Tibial artery (tissue), 4 donors: ENCODE measurements at regions not wholly inside any gene's neighbourhood (a gene's known extent, or its start where the extent isn't known, plus 50 kb on each side); places are given as distances from the start of the nearest gene placed in this dataset.
"Not testable (repeated sequence)": the region's sequence is repeated elsewhere in the genome, so short reads cannot be mapped to it uniquely, and the experiment has no call there.

ENCODE experiments used
- DNase-seq, 2 donors: peaks; one replicate each; pipeline ENCODE4 v3.0.0-alpha.2; 2019
- H3K27ac ChIP-seq, 2 donors: fragments of 200-600 bp; sonication (generic) in 1 of 2; 1 replicate in 1 of 2; 2 replicates in 1 of 2; pipeline ENCODE4 v1.5.1; 2018 to 2019; ENCODE audit warnings: mild to moderate bottlenecking in 1 of 2
- H3K27me3 ChIP-seq, 2 donors: fragments of 200-600 bp; sonication (generic) in 1 of 2; one replicate each; pipeline versions ENCODE4 v1.5.1 to v1.6.0; 2016 to 2019
- H3K36me3 ChIP-seq, 3 donors: fragments of 200-600 bp; sonication (generic) in 2 of 3; one replicate each; pipeline ENCODE4 v1.5.1; 2016 to 2019; ENCODE audit warnings: mild to moderate bottlenecking in 2 of 3
- H3K4me1 ChIP-seq, 4 donors: fragments of 200-600 bp; sonication (generic) in 2 of 4; 1 replicate in 3 of 4; 2 replicates in 1 of 4; pipeline ENCODE4 v1.5.1; 2016 to 2019
- H3K4me3 ChIP-seq, 2 donors: fragments of 200-600 bp; sonication (generic) in 1 of 2; 1 replicate in 1 of 2; 2 replicates in 1 of 2; pipeline ENCODE4 v1.5.1; 2018 to 2019; ENCODE audit warnings: mild to moderate bottlenecking in 2 of 2
- H3K9me3 ChIP-seq, 3 donors: fragments of 200-600 bp; sonication (generic) in 1 of 3; one replicate each; pipeline ENCODE4 v1.5.1; 2016 to 2019
- CTCF ChIP-seq, 2 experiments: fragments of 200-600 bp in 1 of 2; fragments of 450-650 bp in 1 of 2; IDR thresholded peaks; one replicate each; pipeline ENCODE4 v1.5.1; 2017 to 2019; ENCODE audit warnings: antibody characterized with exemption in 2 of 2, mild to moderate bottlenecking in 1 of 2, moderate library complexity in 1 of 2
- intact Hi-C: fragments of 100-400 bp; cut with DNase I; formaldehyde crosslinking; loops from one replicate; pipeline ENCODE4 v1.15.0; 2023; ENCODE audit warnings: low total_unique reads

- no peak for DNase-seq
- no peak for TF ChIP-seq CTCF (IDR thresholded peaks at IDR 0.05)
- no peaks in the 10 kb centered on the region for H3K27me3 ChIP-seq
- intact Hi-C loops: no loop called here
- H3K4me1 ChIP-seq: peaks cover 0 to 4% (median 0%) of the 10 kb centered on the region in 4 donors
- H3K36me3 ChIP-seq: no peaks in the 10 kb centered on the region
- no peak overlapping the region for H3K4me3 ChIP-seq
- H3K27ac ChIP-seq: no peak overlapping the region
- H3K9me3 ChIP-seq: no peaks in the 10 kb centered on the region
These were observed 433.1 kb upstream of the KAZN start for GRCh38 chr1:14165371-14165801.

- Histone ChIP-seq H3K4me1 (peaks cover 0 to 4% (median 0%) of the 10 kb centered on the region in 4 donors), H3K36me3 (no peaks in the 10 kb centered on the region), H3K9me3 (peaks cover 0 to 6% (median 0%) of the 10 kb centered on the region in 3 donors), H3K27me3 (no peaks in the 10 kb centered on the region), H3K4me3 (no peak overlapping the region), H3K27ac (no peak overlapping the region)
- no peak for TF ChIP-seq CTCF (IDR thresholded peaks at IDR 0.05)
- DNase-seq: no peak
- intact Hi-C loops: no loop called here
These were observed 430.6 kb upstream of the KAZN start for GRCh38 chr1:14167884-14168283.

- Histone ChIP-seq H3K4me3 (no peak overlapping the region), H3K4me1 (peaks cover 0 to 4% (median 0%) of the 10 kb centered on the region in 4 donors), H3K9me3 (peaks cover 0 to 8% (median 0%) of the 10 kb centered on the region in 3 donors), H3K27ac (no peak overlapping the region), H3K27me3 (no peaks in the 10 kb centered on the region), H3K36me3 (no peaks in the 10 kb centered on the region)
- DNase-seq: no peak
- TF ChIP-seq CTCF (IDR thresholded peaks at IDR 0.05): no peak
- intact Hi-C loops: no loop called here
These were observed 430.0 kb upstream of the KAZN start for GRCh38 chr1:14168326-14169063.

- no peaks in the 10 kb centered on the region for H3K27me3 ChIP-seq
- no peak overlapping the region for H3K27ac ChIP-seq
- H3K4me1 ChIP-seq: no peaks in the 10 kb centered on the region
- peaks cover 0 to 8% (median 0%) of the 10 kb centered on the region in 3 donors for H3K9me3 ChIP-seq
- intact Hi-C loops: no loop called here
- no peak for DNase-seq
- H3K36me3 ChIP-seq: no peaks in the 10 kb centered on the region
- H3K4me3 ChIP-seq: no peak overlapping the region
- no peak for TF ChIP-seq CTCF (IDR thresholded peaks at IDR 0.05)
These were observed 424.9 kb upstream of the KAZN start for GRCh38 chr1:14173598-14173997.

GRCh38 chr1:14177866-14178265 lies 420.6 kb upstream of the KAZN start:
- H3K36me3 ChIP-seq, intact Hi-C loops, DNase-seq, H3K4me1 ChIP-seq, H3K4me3 ChIP-seq, H3K27ac ChIP-seq, H3K9me3 ChIP-seq: not testable (repeated sequence)
- H3K27me3 ChIP-seq: peaks cover 0 to 14% of the 10 kb centered on the region in 2 donors

- no peak for DNase-seq
- intact Hi-C loops: no loop called here
These were observed 417.7 kb upstream of the KAZN start for GRCh38 chr1:14180738-14181137.

More at GRCh38 chr1:14180738-14181137, 417.7 kb upstream of the KAZN start:
- Histone ChIP-seq H3K9me3 (no peaks in the 10 kb centered on the region), H3K27me3 (peaks cover 0 to 18% of the 10 kb centered on the region in 2 donors), H3K27ac (no peak overlapping the region), H3K4me1 (no peaks in the 10 kb centered on the region), H3K36me3 (no peaks in the 10 kb centered on the region), H3K4me3 (no peak overlapping the region)
- no peak for TF ChIP-seq CTCF (IDR thresholded peaks at IDR 0.05)
